GM12872 (cell line): ENCODE measurements at regions not wholly inside any gene's neighbourhood (a gene's known extent, or its start where the extent isn't known, plus 50 kb on each side); places are given as distances from the start of the nearest gene placed in this dataset.

Source experiments
- TF ChIP-seq, protein P1 (sequence below): IDR thresholded peaks from 3 replicates; pipeline ENCODE4 v1.5.1; 2011; ENCODE audit warnings: low read depth, mild to moderate bottlenecking, low read length, moderate library complexity; ENCODE audit not compliant: insufficient read depth

DNA sequence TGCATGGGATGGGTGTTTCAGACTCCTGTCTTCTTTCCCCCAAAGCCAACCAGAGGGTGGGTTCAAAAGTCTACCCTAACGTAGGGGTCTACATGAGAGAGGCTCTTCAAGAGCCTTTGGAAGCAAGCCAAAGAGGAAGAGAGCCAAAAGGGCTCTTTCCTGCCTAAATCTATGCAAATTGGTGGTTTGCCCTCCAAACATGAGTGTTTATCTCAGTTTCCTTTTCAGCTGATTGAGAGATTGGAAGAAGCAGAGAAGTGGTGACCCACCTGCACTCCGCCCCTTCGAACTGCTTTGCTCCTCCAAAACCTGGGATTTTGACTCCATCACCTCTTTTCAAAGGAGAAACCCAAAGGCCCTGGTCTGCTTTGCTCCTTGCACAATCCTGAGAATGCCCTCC, 65.4 kb upstream of the MAF start:
- TF ChIP-seq, protein P1, sequence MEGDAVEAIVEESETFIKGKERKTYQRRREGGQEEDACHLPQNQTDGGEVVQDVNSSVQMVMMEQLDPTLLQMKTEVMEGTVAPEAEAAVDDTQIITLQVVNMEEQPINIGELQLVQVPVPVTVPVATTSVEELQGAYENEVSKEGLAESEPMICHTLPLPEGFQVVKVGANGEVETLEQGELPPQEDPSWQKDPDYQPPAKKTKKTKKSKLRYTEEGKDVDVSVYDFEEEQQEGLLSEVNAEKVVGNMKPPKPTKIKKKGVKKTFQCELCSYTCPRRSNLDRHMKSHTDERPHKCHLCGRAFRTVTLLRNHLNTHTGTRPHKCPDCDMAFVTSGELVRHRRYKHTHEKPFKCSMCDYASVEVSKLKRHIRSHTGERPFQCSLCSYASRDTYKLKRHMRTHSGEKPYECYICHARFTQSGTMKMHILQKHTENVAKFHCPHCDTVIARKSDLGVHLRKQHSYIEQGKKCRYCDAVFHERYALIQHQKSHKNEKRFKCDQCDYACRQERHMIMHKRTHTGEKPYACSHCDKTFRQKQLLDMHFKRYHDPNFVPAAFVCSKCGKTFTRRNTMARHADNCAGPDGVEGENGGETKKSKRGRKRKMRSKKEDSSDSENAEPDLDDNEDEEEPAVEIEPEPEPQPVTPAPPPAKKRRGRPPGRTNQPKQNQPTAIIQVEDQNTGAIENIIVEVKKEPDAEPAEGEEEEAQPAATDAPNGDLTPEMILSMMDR = no peak

GRCh38 chr16:79664407-79664806, 63.9 kb upstream of the MAF start:
- TF ChIP-seq, protein P1 = no peak

DNA sequence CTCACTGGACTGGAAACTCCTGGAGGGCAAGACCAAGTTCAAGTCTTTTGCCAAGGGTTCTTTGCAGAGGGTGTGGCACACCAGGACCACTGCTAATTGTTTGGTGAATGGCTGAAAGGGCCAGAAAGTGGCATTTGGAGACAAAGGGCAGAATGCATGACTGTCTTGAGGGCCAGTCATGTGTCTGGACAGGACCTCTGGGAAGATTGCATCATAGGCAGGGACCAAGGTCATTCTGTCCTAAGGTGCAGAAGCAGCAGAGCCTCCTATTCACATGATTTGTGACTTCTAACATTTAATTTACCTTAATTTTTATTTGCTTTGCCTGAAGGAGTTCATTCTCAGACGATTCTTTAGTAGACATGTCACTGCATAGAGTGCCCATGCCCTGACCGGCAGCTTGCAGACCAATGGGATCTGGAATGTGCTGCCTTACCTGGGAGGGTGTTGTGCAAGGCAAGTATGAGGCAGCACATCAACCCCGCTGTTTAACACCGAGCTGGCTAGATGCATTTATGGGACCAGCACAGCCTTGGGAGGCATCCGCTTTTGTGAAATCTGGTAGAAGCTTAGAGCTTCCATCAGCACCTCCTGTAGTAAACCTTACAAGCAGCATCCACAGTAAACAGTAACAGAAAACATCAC, 62.3 kb upstream of the MAF start:
- TF ChIP-seq, protein P1 = no peak

- TF ChIP-seq, protein P1 = no peak
These were observed 61.6 kb upstream of the MAF start for GRCh38 chr16:79662122-79662521.

DNA sequence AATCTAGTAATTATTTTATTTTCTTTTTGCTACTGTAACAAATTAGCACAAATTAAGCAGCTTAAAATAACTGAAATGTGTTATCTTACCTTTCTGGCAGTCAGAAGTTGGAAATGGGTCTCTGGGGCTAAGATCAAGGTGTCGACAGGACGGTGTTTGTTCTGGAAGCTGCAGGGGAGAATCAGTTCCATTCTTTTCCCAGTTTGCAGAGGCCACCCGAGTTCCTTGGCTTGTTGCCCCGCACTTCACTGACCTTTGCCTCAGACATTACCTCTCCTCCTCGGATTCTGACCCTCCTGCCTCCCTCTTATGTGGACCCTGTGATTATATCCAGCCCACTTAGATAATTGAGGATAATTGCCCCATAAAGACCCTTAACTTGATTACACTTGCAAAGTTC, 61.0 kb upstream of the MAF start:
- TF ChIP-seq, protein P1 = no peak

DNA sequence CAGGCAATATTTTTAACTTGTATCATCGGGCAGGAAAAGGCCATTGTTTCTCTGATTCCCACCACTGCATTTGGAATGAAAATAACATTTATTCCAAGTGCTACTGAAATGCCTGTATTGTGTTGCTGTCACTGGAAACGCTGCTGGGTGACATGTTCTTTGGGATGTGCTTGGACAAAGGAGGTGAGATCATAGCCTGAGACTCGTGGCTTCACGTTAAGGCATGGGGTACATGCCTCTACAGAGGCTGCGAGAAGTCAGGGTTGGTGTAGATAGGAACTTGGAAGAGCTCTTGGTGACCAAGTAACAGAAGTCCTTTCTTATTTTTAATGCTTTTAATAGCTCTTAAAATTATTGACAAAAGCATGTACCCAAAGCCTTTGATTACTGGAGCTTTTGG, 58.8 kb upstream of the MAF start:
- TF ChIP-seq, protein P1 = no peak

DNA sequence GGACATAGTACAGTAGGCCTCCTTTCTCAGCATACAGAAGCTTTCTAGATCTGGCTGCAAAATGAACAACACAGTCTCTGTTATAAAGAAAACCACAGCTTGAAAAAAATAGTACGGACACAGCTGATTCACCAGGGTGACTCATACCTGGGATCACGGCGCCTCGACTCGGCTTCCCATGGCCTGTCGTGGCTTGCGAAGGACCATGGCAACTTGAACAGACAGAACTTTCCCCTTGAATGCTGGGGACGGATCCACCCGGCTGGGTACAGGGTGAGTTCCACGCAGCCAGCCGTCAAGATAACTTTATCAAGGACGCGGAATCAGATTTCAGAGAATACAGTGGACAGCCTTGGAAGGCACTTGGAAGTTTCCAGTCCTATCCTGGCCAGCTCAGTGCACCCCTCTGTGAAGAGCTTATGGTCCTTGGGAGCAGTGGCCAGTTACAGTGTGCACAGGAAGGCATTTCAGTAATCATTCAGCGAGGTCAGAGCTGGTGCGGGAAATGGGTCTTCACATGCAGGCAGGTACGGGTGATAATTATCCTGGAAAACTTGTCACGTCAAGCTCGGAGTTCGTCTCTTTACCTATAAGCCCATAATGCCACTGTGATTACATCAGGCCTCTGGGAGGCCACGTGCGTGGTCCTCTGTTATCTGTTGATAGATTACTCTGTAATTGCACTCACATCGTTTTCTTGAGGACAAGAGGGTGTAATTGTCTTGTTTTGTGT, 57.9 kb upstream of the MAF start:
- TF ChIP-seq, protein P1 = no peak
